Neural cell (in vitro differentiated cells): ENCODE measurements at regions not wholly inside any gene's neighbourhood (a gene's known extent, or its start where the extent isn't known, plus 50 kb on each side); places are given as distances from the start of the nearest gene placed in this dataset.

ENCODE experiments used
- EP300 ChIP-seq: fragments of 450-650 bp; conservative IDR thresholded peaks from 2 replicates; pipeline ENCODE4 v1.6.1; 2014; ENCODE audit warnings: antibody characterized with exemption, mild to moderate bottlenecking, moderate library complexity; ENCODE audit not compliant: poor library complexity, severe bottlenecking
- EZH2 ChIP-seq: fragments of 200-600, 300-800 bp; shearing (Covaris generic), sonication (generic); IDR thresholded peaks from 2 replicates; pipeline ENCODE4 v1.6.1; 2014; ENCODE audit warnings: antibody characterized with exemption, low read length, borderline replicate concordance, mild to moderate bottlenecking; ENCODE audit not compliant: insufficient read depth, poor library complexity, severe bottlenecking
- TF ChIP-seq, protein P1 (sequence below): fragments of 450-650 bp; IDR thresholded peaks from 2 replicates; pipeline ENCODE4 v1.5.1; 2014; ENCODE audit warnings: antibody characterized with exemption, mild to moderate bottlenecking, moderate library complexity; ENCODE audit not compliant: poor library complexity, severe bottlenecking

DNA sequence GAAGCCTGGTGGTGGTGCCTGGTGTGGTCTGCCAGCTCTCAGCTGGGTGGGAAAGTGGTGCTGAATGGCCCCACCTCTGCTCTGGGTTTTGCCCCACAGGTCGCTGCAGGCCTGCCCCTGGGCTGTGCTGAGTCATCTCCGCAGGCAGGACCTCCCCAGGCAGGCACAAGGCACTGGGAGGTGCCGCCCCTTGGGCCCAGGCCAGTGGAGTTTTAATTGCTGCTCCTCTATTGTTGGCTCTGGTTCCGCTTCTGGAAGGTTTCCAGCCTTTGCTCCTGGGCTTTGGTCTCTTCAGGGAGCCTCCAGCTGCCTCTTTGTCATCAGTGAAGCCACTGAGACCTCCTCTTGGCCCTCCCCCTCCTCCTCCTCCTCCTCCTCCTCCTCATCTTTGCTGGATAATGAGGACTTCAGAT, 180.3 kb upstream of the GRB10 start:
- no peak for TF ChIP-seq EZH2
- TF ChIP-seq EP300: no peak
- TF ChIP-seq, protein P1, sequence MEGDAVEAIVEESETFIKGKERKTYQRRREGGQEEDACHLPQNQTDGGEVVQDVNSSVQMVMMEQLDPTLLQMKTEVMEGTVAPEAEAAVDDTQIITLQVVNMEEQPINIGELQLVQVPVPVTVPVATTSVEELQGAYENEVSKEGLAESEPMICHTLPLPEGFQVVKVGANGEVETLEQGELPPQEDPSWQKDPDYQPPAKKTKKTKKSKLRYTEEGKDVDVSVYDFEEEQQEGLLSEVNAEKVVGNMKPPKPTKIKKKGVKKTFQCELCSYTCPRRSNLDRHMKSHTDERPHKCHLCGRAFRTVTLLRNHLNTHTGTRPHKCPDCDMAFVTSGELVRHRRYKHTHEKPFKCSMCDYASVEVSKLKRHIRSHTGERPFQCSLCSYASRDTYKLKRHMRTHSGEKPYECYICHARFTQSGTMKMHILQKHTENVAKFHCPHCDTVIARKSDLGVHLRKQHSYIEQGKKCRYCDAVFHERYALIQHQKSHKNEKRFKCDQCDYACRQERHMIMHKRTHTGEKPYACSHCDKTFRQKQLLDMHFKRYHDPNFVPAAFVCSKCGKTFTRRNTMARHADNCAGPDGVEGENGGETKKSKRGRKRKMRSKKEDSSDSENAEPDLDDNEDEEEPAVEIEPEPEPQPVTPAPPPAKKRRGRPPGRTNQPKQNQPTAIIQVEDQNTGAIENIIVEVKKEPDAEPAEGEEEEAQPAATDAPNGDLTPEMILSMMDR: no peak
